ENCODE measurements at regions not wholly inside any gene's neighbourhood (a gene's known extent, or its start where the extent isn't known, plus 50 kb on each side); places are given as distances from the start of the nearest gene placed in this dataset.

DNA sequence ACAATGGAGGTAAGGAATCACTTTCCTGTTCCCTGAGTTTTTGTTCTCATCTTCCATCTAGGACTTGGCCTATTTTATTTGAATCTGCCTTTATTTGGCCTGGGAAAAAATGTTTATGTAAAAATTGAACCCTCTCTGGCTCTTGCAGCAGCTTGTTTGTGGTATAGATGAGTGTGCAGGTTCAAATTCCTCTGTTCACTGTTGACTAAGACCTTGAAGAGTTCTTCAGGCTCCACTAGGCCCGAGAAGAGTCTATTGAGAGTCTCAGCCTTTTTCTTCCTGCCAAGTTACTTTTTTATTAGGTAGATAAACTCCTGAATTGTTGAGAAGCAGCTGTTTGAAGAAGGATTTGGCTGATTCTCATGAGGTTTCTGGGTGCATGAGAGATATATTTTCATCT, 248.8 kb upstream of the ADGRL2 start:
- H3K9ac ChIP-seq (ENCODE audit: low read depth in 1 of 2, low read length in 2 of 2): no peak overlapping the region
- TF ChIP-seq, protein P1, sequence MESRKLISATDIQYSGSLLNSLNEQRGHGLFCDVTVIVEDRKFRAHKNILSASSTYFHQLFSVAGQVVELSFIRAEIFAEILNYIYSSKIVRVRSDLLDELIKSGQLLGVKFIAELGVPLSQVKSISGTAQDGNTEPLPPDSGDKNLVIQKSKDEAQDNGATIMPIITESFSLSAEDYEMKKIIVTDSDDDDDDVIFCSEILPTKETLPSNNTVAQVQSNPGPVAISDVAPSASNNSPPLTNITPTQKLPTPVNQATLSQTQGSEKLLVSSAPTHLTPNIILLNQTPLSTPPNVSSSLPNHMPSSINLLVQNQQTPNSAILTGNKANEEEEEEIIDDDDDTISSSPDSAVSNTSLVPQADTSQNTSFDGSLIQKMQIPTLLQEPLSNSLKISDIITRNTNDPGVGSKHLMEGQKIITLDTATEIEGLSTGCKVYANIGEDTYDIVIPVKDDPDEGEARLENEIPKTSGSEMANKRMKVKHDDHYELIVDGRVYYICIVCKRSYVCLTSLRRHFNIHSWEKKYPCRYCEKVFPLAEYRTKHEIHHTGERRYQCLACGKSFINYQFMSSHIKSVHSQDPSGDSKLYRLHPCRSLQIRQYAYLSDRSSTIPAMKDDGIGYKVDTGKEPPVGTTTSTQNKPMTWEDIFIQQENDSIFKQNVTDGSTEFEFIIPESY (IDR thresholded peaks at IDR 0.05): no peak
- WGBS: 84% methylated on average over 1 of the region's 1 CpG
- no peaks in the 10 kb centered on the region for H3K27me3 ChIP-seq (ENCODE audit: control insufficient read depth in 4 of 4, insufficient read depth in 4 of 4, low read length in 3 of 4)
- no peaks in the 10 kb centered on the region for H3K36me3 ChIP-seq (ENCODE audit: control insufficient read depth in 4 of 4, insufficient read depth in 3 of 4, low read depth in 1 of 4, low read length in 3 of 4)
- no peak for DNase-seq (ENCODE audit: low spot score)
- H3K4me1 ChIP-seq (ENCODE audit: control insufficient read depth in 4 of 4, insufficient read depth in 4 of 4, low read length in 3 of 4): no peaks in the 10 kb centered on the region
- H3K9me3 ChIP-seq (ENCODE audit: control insufficient read depth in 4 of 4, low read length in 3 of 4): no peaks in the 10 kb centered on the region
- H3K4me3 ChIP-seq (ENCODE audit: low read depth in 1 of 3, low read length in 3 of 3): no peak overlapping the region
- H3K27ac ChIP-seq (ENCODE audit: low read depth in 1 of 2, low read length in 2 of 2): no peak overlapping the region

DNA sequence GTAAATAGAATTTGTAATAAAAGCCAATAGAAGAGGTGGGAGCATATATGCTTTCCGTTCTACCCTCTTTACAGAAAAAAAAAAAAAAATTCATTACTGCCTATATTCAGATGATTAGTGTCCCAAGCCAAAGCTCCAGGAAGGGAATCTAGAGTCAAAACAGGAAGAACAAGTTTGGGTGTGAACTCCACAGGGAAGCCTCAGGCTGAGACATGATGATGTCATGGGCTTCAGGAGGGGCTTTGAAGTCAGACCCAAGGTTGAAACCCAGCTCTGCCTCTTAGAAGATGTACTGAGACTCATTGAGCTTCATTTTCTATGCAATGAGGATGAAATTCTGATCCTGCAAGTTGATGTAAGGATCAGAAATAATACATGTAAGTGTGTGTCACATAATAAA, 250.0 kb upstream of the ADGRL2 start:
- no peaks in the 10 kb centered on the region for H3K4me1 ChIP-seq (ENCODE audit: control insufficient read depth in 4 of 4, insufficient read depth in 4 of 4, low read length in 3 of 4)
- H3K9me3 ChIP-seq (ENCODE audit: control insufficient read depth in 4 of 4, low read length in 3 of 4): no peaks in the 10 kb centered on the region
- H3K9ac ChIP-seq (ENCODE audit: low read depth in 1 of 2, low read length in 2 of 2): peak overlapping the region in 1 of 2 donors; percentile 33
- no peaks in the 10 kb centered on the region for H3K27me3 ChIP-seq (ENCODE audit: control insufficient read depth in 4 of 4, insufficient read depth in 4 of 4, low read length in 3 of 4)
- no peak for DNase-seq (ENCODE audit: low spot score)
- no peaks in the 10 kb centered on the region for H3K36me3 ChIP-seq (ENCODE audit: control insufficient read depth in 4 of 4, insufficient read depth in 3 of 4, low read depth in 1 of 4, low read length in 3 of 4)
- TF ChIP-seq GABPA (IDR thresholded peaks at IDR 0.05 in 1 of 2, conservative IDR thresholded peaks at IDR 0.05 in 1 of 2) (no peak), TAF1 (conservative IDR thresholded peaks at IDR 0.05) (no peak), RAD21 (IDR thresholded peaks at IDR 0.05) (no peak), NR2F2 (IDR thresholded peaks at IDR 0.05) (no peak), YY1 (IDR thresholded peaks at IDR 0.05) (no peak), FOXA1 (IDR thresholded peaks at IDR 0.05) (no peak), EGR1 (IDR thresholded peaks at IDR 0.05; ENCODE audit: low read depth in 2 of 2) (no peak)
- TF ChIP-seq, protein P2, sequence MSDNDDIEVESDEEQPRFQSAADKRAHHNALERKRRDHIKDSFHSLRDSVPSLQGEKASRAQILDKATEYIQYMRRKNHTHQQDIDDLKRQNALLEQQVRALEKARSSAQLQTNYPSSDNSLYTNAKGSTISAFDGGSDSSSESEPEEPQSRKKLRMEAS (IDR thresholded peaks at IDR 0.05): no peak
- TF ChIP-seq, protein P3, sequence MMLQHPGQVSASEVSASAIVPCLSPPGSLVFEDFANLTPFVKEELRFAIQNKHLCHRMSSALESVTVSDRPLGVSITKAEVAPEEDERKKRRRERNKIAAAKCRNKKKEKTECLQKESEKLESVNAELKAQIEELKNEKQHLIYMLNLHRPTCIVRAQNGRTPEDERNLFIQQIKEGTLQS (IDR thresholded peaks at IDR 0.05): no peak
- TF ChIP-seq, protein P1 (IDR thresholded peaks at IDR 0.05): no peak
- H3K4me3 ChIP-seq (ENCODE audit: low read depth in 1 of 3, low read length in 3 of 3): no peak overlapping the region
- WGBS: 84% methylated on average over 1 of the region's 1 CpG
- H3K27ac ChIP-seq (ENCODE audit: low read depth in 1 of 2, low read length in 2 of 2): no peak overlapping the region

DNA sequence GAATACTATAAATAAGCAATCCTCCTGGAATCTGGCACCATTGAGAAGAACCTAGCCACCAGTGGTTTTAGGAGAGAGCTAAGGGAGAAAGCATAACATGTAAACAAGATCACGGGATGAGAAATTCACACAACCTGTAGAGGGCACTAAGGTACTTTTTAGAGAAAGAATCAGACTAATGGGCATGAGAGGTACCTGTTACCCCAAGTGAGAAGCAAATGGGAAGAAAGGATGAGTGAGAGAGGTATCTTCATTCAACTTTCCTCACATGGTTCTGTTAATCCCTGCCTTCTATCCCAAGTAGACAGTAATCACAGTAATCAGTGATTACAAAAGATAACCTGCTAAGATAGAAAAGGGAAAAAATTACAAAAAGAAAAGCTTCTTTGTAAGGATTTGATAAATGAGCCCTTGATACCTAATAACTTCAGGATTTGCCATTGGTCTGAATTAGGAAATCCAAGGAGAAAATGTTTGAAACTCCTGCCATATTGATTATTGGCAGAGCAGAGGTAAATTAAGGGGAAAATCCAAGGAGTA, 251.1 kb upstream of the ADGRL2 start:
- Histone ChIP-seq H3K4me3 (ENCODE audit: low read depth in 1 of 3, low read length in 3 of 3) (no peak overlapping the region), H3K36me3 (ENCODE audit: control insufficient read depth in 4 of 4, insufficient read depth in 3 of 4, low read depth in 1 of 4, low read length in 3 of 4) (no peaks in the 10 kb centered on the region), H3K9ac (ENCODE audit: low read depth in 1 of 2, low read length in 2 of 2) (no peak overlapping the region), H3K27ac (ENCODE audit: low read depth in 1 of 2, low read length in 2 of 2) (no peak overlapping the region), H3K27me3 (ENCODE audit: control insufficient read depth in 4 of 4, insufficient read depth in 4 of 4, low read length in 3 of 4) (no peaks in the 10 kb centered on the region), H3K9me3 (ENCODE audit: control insufficient read depth in 4 of 4, low read length in 3 of 4) (no peaks in the 10 kb centered on the region), H3K4me1 (ENCODE audit: control insufficient read depth in 4 of 4, insufficient read depth in 4 of 4, low read length in 3 of 4) (no peaks in the 10 kb centered on the region)
- TF ChIP-seq, protein P4, sequence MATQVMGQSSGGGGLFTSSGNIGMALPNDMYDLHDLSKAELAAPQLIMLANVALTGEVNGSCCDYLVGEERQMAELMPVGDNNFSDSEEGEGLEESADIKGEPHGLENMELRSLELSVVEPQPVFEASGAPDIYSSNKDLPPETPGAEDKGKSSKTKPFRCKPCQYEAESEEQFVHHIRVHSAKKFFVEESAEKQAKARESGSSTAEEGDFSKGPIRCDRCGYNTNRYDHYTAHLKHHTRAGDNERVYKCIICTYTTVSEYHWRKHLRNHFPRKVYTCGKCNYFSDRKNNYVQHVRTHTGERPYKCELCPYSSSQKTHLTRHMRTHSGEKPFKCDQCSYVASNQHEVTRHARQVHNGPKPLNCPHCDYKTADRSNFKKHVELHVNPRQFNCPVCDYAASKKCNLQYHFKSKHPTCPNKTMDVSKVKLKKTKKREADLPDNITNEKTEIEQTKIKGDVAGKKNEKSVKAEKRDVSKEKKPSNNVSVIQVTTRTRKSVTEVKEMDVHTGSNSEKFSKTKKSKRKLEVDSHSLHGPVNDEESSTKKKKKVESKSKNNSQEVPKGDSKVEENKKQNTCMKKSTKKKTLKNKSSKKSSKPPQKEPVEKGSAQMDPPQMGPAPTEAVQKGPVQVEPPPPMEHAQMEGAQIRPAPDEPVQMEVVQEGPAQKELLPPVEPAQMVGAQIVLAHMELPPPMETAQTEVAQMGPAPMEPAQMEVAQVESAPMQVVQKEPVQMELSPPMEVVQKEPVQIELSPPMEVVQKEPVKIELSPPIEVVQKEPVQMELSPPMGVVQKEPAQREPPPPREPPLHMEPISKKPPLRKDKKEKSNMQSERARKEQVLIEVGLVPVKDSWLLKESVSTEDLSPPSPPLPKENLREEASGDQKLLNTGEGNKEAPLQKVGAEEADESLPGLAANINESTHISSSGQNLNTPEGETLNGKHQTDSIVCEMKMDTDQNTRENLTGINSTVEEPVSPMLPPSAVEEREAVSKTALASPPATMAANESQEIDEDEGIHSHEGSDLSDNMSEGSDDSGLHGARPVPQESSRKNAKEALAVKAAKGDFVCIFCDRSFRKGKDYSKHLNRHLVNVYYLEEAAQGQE (IDR thresholded peaks at IDR 0.05): no peak
- TF ChIP-seq, protein P2 (IDR thresholded peaks at IDR 0.05): no peak
- TF ChIP-seq YY1 (IDR thresholded peaks at IDR 0.05) (no peak), SP1 (IDR thresholded peaks at IDR 0.05) (no peak), FOXA1 (IDR thresholded peaks at IDR 0.05) (no peak), RAD21 (IDR thresholded peaks at IDR 0.05) (peak; percentile 89 to 94), FOXA2 (IDR thresholded peaks at IDR 0.05) (peak; percentile 70)
- TF ChIP-seq, protein P5, sequence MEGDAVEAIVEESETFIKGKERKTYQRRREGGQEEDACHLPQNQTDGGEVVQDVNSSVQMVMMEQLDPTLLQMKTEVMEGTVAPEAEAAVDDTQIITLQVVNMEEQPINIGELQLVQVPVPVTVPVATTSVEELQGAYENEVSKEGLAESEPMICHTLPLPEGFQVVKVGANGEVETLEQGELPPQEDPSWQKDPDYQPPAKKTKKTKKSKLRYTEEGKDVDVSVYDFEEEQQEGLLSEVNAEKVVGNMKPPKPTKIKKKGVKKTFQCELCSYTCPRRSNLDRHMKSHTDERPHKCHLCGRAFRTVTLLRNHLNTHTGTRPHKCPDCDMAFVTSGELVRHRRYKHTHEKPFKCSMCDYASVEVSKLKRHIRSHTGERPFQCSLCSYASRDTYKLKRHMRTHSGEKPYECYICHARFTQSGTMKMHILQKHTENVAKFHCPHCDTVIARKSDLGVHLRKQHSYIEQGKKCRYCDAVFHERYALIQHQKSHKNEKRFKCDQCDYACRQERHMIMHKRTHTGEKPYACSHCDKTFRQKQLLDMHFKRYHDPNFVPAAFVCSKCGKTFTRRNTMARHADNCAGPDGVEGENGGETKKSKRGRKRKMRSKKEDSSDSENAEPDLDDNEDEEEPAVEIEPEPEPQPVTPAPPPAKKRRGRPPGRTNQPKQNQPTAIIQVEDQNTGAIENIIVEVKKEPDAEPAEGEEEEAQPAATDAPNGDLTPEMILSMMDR (IDR thresholded peaks at IDR 0.05; ENCODE audit: low read depth, low read length, missing input control): peak; percentile 53
- 11% methylated on average over 1 of the region's 1 CpG for WGBS
- no peak for DNase-seq (ENCODE audit: low spot score)

Measured in liver (tissue), 8 donors.